22Rv1 (cell line): ENCODE measurements at regions not wholly inside any gene's neighbourhood (a gene's known extent, or its start where the extent isn't known, plus 50 kb on each side); places are given as distances from the start of the nearest gene placed in this dataset.

ENCODE experiments used
- ZFX ChIP-seq: fragments of 450-650 bp; IDR thresholded peaks from 2 replicates; pipeline ENCODE4 v1.6.1; 2017; ENCODE audit warnings: antibody characterized with exemption, borderline replicate concordance
- TF ChIP-seq, protein P1 (sequence below): fragments of 450-650 bp; IDR thresholded peaks from 2 replicates; pipeline ENCODE4 v1.5.1; 2017; ENCODE audit warnings: mild to moderate bottlenecking

GRCh38 chr2:47239119-47239969 is 63.0 kb upstream of the CALM2 start:
- TF ChIP-seq, protein P1, sequence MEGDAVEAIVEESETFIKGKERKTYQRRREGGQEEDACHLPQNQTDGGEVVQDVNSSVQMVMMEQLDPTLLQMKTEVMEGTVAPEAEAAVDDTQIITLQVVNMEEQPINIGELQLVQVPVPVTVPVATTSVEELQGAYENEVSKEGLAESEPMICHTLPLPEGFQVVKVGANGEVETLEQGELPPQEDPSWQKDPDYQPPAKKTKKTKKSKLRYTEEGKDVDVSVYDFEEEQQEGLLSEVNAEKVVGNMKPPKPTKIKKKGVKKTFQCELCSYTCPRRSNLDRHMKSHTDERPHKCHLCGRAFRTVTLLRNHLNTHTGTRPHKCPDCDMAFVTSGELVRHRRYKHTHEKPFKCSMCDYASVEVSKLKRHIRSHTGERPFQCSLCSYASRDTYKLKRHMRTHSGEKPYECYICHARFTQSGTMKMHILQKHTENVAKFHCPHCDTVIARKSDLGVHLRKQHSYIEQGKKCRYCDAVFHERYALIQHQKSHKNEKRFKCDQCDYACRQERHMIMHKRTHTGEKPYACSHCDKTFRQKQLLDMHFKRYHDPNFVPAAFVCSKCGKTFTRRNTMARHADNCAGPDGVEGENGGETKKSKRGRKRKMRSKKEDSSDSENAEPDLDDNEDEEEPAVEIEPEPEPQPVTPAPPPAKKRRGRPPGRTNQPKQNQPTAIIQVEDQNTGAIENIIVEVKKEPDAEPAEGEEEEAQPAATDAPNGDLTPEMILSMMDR = no peak
- no peak for TF ChIP-seq ZFX
